T-helper 1 cell treated with Interleukin-12 subunit alpha and Interleukin-12 subunit beta and Interleukin-4 antibody, amounts not matched to agents 30 ng/mL and 1 ng/mL, for 36 hours (primary cell): ENCODE measurements at regions not wholly inside any gene's neighbourhood (a gene's known extent, or its start where the extent isn't known, plus 50 kb on each side); places are given as distances from the start of the nearest gene placed in this dataset.
"Not testable (repeated sequence)": the region's sequence is repeated elsewhere in the genome, so short reads cannot be mapped to it uniquely, and the experiment has no call there.

Experiments
- intact Hi-C: fragments of 100-400 bp; cut with micrococcal nuclease; formaldehyde crosslinking; loops from one replicate; pipeline ENCODE4 v1.15.1; 2024

DNA sequence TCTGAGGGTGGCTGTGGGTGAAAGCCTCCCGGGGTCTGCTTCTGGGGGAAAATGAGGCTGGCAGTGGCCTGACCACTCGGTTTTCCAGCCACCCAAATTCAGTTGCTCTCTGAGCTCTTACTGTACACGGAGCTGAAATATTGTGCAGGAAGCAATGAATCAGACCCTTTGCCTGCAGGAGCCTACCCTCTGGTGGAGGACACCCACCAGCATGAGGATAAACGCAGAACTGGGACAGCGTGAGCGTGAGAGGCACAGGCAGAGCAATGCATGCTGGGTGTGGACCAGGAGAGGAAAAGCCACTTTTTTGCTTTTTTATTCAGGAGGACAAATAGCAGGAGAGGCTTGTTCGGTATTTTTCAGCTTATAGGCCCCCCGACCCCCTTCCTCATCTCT is 298.0 kb downstream of the QKI start:
- intact Hi-C loops = no loop called here

- intact Hi-C loops = no loop called here
Observed at GRCh38 chr6:163711615-163712565, 297.4 kb downstream of the QKI start.

GRCh38 chr6:163710532-163711470 is 296.3 kb downstream of the QKI start:
- intact Hi-C loops = no loop called here

DNA sequence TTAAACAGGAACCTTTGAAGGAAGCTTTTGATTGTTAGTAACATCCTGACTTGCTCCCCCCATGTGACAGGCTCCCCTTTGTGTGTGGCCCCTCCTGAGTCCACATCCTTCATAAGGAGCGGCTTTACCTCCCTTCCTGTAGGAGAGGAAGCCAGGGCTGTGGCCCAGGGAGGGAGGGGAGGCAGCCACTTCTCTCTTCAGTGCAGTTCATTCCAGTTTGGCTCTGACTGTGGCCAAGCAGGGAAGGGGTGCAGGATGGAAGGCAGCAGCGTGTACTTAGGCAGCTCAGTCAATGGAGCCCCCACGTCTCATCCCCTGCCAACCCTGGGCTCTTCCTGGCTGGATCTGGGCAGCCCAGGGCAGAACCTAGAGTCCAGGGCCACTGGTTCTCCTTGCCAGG is 295.2 kb downstream of the QKI start:
- intact Hi-C loops = no loop called here

- intact Hi-C loops = no loop called here
Observed at GRCh38 chr6:163709255-163709654, 294.7 kb downstream of the QKI start.

GRCh38 chr6:163708466-163708865 is 293.9 kb downstream of the QKI start:
- intact Hi-C loops = no loop called here

DNA sequence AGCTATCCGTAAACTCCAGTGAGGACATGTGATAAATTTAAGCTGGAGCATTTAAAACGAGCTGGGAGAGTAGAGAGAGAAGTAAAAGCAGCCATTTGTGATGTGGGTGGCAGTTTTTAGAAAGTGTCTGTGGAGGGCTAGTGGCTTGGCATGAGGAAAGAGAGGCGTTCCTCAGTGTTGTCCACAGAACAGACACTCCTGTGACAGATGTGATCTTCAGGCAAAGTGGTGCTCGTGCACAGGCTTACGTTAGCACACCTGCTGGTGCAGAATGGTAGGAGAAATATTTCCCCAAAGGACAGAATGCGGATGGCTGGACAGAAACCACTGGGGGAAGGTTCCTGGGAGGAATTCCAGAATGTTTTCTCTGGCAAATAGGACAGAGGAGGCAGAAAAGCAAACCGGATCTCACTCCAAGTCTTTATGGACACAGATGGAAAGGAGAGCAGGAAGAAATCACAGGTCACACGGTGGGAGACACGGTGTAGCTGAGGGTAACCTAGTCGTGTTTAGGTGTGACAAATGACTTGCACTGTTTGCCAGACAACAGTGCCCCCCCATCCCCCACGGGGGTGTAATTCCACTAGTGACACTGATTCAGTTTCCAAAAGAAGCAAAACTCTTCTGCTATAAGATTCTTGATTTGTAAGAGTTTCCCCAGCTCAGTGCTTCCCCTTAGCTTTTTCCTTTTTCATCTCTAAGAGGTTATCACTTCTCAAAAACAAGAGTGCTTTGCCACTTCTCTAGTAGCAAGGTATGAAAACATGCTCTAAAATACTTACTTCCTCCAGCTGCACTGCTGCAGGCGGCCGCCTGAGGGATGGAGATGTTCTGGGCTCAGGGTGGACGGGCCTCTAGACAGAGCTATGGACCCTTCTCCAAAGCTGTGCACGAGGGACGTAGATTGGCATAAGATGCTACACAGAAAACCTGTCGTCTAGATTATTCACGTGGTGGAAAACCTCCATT is 293.2 kb downstream of the QKI start:
- intact Hi-C loops = no loop called here

- intact Hi-C loops = no loop called here
Observed at GRCh38 chr6:163706500-163707087, 292.1 kb downstream of the QKI start.

DNA sequence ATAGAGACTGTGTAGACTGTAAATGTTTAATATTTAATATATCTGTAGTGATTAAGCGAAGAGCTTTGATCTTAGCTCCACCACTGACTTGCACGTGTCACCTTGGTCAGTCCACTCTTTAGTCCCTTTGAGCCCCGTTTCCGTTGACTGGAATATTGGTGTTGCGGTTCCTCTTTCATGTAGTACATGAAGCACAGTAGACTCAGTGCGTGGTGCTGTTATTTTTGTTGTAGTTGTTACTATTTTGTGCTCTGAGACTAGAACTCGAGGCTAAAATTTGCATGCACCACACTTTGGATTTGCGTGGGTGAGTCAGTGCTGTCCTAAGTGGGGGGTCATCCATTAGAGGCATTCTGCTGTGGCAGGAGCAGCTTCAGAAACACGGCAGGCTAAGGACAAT is 291.4 kb downstream of the QKI start:
- intact Hi-C loops = no loop called here

- intact Hi-C loops = no loop called here
Observed at GRCh38 chr6:163702736-163703135, 288.2 kb downstream of the QKI start.

GRCh38 chr6:163701762-163702161 is 287.2 kb downstream of the QKI start:
- intact Hi-C loops = no loop called here

GRCh38 chr6:163698086-163698485 is 283.6 kb downstream of the QKI start:
- intact Hi-C loops = no loop called here

DNA sequence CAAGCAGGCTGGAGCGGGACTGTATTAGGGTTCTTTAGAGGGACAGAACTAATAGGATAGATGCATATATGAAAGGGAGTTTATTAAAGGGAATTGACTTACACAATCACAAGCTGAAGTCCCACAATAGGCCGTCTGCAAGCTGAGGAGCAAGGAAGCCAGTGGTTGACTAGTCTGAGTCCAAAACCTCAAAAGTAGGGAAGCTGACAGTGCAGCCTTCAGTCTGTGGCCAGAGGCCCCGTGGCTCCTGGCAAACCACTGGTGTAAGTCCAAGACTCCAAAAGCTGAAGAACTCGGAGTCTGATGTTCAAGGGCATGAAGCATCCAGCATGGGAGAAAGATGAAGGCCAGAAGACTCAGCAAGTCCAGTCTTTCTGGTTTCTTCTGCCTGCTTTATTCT is 281.8 kb downstream of the QKI start:
- intact Hi-C loops = not testable (repeated sequence)

DNA sequence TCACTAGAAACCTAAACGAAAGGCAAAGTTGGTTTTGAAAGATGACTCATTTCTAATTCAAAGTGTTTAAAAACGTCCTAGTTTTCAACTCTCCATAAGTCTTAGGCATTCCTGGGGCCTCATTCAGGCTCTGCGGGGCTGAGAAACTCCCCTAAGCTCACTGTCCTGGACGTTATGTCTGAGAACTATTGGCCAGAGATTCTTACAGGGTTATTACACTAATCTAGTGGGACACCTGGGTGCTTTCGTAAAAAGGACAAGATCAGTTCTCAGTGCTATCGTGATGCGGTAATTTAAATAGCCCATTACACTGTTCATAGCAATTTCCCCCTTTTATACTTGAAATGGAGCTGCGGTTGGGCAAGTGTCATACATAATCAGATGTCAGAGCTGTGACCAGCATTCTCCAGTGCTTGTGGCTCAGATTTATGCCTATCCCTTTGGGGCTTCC is 280.9 kb downstream of the QKI start:
- intact Hi-C loops = no loop called here

DNA sequence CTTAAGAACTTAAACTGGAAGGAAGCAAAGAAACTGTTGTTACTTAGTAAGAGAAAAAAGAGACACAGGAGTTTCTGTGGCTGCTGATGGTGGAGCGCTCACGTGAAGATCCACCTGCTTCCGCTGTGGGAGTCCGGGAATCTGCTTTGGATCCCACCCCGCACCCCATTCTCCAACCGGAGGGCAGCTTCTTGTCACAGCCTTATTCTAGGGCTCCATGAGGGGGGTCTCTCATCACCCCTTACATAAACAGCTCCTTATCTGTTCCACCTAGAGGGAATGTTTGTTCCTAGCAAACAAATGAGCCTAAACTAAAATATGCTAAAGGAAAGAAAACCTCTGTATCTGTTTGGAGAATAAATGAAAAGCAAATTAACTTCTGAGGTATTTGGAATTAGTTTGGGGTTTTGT is 280.5 kb downstream of the QKI start:
- intact Hi-C loops = no loop called here

- intact Hi-C loops = no loop called here
Observed at GRCh38 chr6:163694072-163694471, 279.6 kb downstream of the QKI start.

DNA sequence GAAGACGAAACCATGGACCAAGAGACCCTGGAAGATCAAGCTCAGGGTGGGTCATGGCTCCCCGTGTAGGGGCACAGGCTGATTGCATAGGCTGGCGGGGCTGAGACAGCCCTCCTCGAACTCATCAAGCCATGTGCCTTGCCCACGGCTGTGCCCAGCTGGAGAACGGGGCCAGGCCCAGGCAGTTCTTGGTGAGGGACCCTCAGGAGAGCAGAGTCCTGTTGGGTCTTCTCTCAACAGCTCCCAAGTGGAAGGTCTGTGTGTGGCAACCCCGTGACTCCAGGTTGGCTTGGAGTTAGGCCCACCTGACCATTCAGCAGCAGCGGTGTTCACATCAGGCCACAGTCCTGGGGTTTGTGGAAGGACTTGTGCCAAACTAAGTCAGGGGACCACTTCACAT is 276.5 kb downstream of the QKI start:
- intact Hi-C loops = no loop called here

- intact Hi-C loops = no loop called here
Observed at GRCh38 chr6:163688739-163689362, 274.3 kb downstream of the QKI start.

DNA sequence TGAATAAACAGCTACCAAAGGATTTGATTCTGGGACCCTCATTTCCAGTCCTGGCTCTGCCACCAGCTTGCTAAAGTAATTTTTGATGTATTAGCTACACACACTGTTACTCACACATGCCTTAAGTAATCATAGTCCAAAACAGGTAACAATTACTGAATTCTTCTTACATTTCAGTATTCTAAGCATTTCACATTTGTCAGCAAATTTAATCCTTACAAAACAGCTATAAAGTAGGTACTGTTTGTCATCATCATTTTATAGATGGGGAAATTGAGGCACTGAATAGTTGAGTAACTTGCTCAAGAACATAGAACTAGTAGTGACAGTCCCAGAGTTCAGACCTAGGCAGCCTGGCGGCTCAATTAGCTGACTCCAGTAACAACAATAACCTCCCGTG is 272.6 kb downstream of the QKI start:
- intact Hi-C loops = no loop called here

GRCh38 chr6:163686301-163686700 is 271.8 kb downstream of the QKI start:
- intact Hi-C loops = no loop called here
